GM23338 (cell line): ENCODE measurements at regions not wholly inside any gene's neighbourhood (a gene's known extent, or its start where the extent isn't known, plus 50 kb on each side); places are given as distances from the start of the nearest gene placed in this dataset.

ENCODE experiments used
- ATAC-seq: fragments of 200-7000 bp; cut with Tn5 transposase; 3 replicates; pipeline ENCODE4 v1.9.1; 2020
- DNase-seq: peaks from one replicate; pipeline ENCODE4 v3.0.0-alpha.2; 2015; ENCODE audit warnings: low spot score
- H2AFZ ChIP-seq: fragments of 200-600 bp; sonication (generic); 2 replicates; pipeline ENCODE4 v1.8.0; 2016; ENCODE audit warnings: antibody characterized with exemption, mild to moderate bottlenecking, moderate library complexity
- H3F3A ChIP-seq: fragments of 200-600 bp; sonication (generic); replicated peaks from 2 replicates; pipeline ENCODE4 v1.8.0; 2017; ENCODE audit warnings: antibody characterized with exemption, mixed run types, low read depth
- H3K27ac ChIP-seq: fragments of 200-600 bp; sonication (generic); 2 replicates; pipeline ENCODE4 v1.6.1; 2016; ENCODE audit warnings: low read depth
- H3K27me3 ChIP-seq: fragments of 200-600 bp; sonication (generic); 2 replicates; pipeline ENCODE4 v1.8.0; 2016; ENCODE audit warnings: mild to moderate bottlenecking, mixed run types, moderate library complexity; ENCODE audit not compliant: insufficient read depth
- H3K36me3 ChIP-seq: fragments of 200-600 bp; sonication (generic); 2 replicates; pipeline ENCODE4 v1.8.0; 2016; ENCODE audit warnings: mild to moderate bottlenecking; ENCODE audit not compliant: insufficient read depth
- H3K4me1 ChIP-seq: fragments of 200-600 bp; sonication (generic); 2 replicates; pipeline ENCODE4 v1.8.0; 2016; ENCODE audit warnings: mild to moderate bottlenecking, moderate library complexity; ENCODE audit not compliant: insufficient read depth
- H3K4me2 ChIP-seq: fragments of 200-600 bp; sonication (generic); 2 replicates; pipeline ENCODE4 v1.7.1; 2017; ENCODE audit warnings: mixed run types
- H3K4me3 ChIP-seq: fragments of 200-600 bp; sonication (generic); 2 replicates; pipeline ENCODE4 v1.6.1; 2016; ENCODE audit warnings: mixed run types
- H3K79me2 ChIP-seq: fragments of 200-600 bp; sonication (generic); replicated peaks from 2 replicates; pipeline ENCODE4 v1.8.0; 2017; ENCODE audit warnings: mild to moderate bottlenecking; ENCODE audit not compliant: insufficient read depth
- H3K9me2 ChIP-seq: fragments of 200-600 bp; sonication (generic); 2 replicates; pipeline ENCODE4 v1.8.0; 2017; ENCODE audit not compliant: insufficient read depth
- H4K20me1 ChIP-seq: fragments of 200-600 bp; sonication (generic); replicated peaks from 2 replicates; pipeline ENCODE4 v1.8.0; 2017; ENCODE audit warnings: mild to moderate bottlenecking; ENCODE audit not compliant: insufficient read depth
- H3K27ac Mint-ChIP-seq: 2 replicates; pipeline ENCODE4 v1.8.0; 2020; ENCODE audit warnings: inconsistent platforms, mild to moderate bottlenecking, moderate library complexity, mixed read lengths
- H3K27me3 Mint-ChIP-seq: 3 replicates; pipeline ENCODE4 v1.8.0; 2022; ENCODE audit warnings: low read depth, mild to moderate bottlenecking, moderate library complexity, mixed read lengths, inconsistent platforms; ENCODE audit not compliant: insufficient read depth, poor library complexity
- H3K36me3 Mint-ChIP-seq: 3 replicates; pipeline ENCODE4 v1.8.0; 2021; ENCODE audit warnings: low read depth, mild to moderate bottlenecking, inconsistent platforms, moderate library complexity, mixed read lengths
- H3K4me1 Mint-ChIP-seq: 3 replicates; pipeline ENCODE4 v1.8.0; 2020; ENCODE audit warnings: mild to moderate bottlenecking, inconsistent platforms, mixed read lengths
- H3K4me3 Mint-ChIP-seq: 3 replicates; pipeline ENCODE4 v1.8.0; 2021; ENCODE audit warnings: moderate library complexity, mild to moderate bottlenecking, inconsistent platforms, mixed read lengths
- H3K9me3 Mint-ChIP-seq: 3 replicates; pipeline ENCODE4 v1.8.0; 2020; ENCODE audit warnings: moderate library complexity, mild to moderate bottlenecking, inconsistent platforms, mixed read lengths
- CREB1 ChIP-seq: fragments of 250-450 bp; sonication (Bioruptor Pico); IDR thresholded peaks from 2 replicates; pipeline ENCODE4 v1.5.0; 2020; ENCODE audit warnings: low read depth, mild to moderate bottlenecking, moderate library complexity
- EZH2 ChIP-seq: fragments of 200-600 bp; sonication (generic); IDR thresholded peaks from one replicate; pipeline ENCODE4 v1.8.0; 2017; ENCODE audit warnings: antibody characterized with exemption, mild to moderate bottlenecking, low read depth; ENCODE audit not compliant: unreplicated experiment
- EZH2phosphoT487 ChIP-seq: fragments of 200-600 bp; sonication (generic); IDR thresholded peaks from one replicate; pipeline ENCODE4 v1.8.1; 2018; ENCODE audit warnings: antibody characterized with exemption; ENCODE audit not compliant: unreplicated experiment
- JUNB ChIP-seq: IDR thresholded peaks from one replicate; pipeline ENCODE4 v1.6.1; 2016; ENCODE audit warnings: antibody characterized with exemption; ENCODE audit not compliant: unreplicated experiment
- NANOG ChIP-seq: IDR thresholded peaks from 2 replicates; pipeline ENCODE4 v1.6.1; 2016; ENCODE audit warnings: antibody characterized with exemption, borderline replicate concordance
- POLR2AphosphoS5 ChIP-seq: IDR thresholded peaks from 2 replicates; pipeline ENCODE4 v1.6.1; 2016; ENCODE audit warnings: antibody characterized with exemption, low read depth
- REST ChIP-seq: IDR thresholded peaks from one replicate; pipeline ENCODE4 v1.6.1; 2018; ENCODE audit warnings: antibody characterized with exemption; ENCODE audit not compliant: unreplicated experiment
- STAT1 ChIP-seq: IDR thresholded peaks from one replicate; pipeline ENCODE4 v1.6.1; 2016; ENCODE audit warnings: antibody characterized with exemption; ENCODE audit not compliant: unreplicated experiment
- ZNF114 ChIP-seq: fragments of 250-450 bp; sonication (Bioruptor Pico); IDR thresholded peaks from 2 replicates; pipeline ENCODE4 v1.5.0; 2020; ENCODE audit warnings: mild to moderate bottlenecking, moderate library complexity
- ZNF331 ChIP-seq: fragments of 250-450 bp; sonication (Bioruptor Pico); IDR thresholded peaks from 2 replicates; pipeline ENCODE4 v1.5.0; 2020; ENCODE audit warnings: low read depth, mild to moderate bottlenecking, moderate library complexity
- TF ChIP-seq, protein P1 (sequence below), 2 experiments: fragments of 200-600 bp in 1 of 2; sonication (generic) in 1 of 2; conservative IDR thresholded peaks; 2 replicates each; pipeline versions ENCODE4 v1.5.1 to v1.6.1; 2016 to 2017; ENCODE audit warnings: antibody characterized with exemption in 2 of 2, low read depth in 2 of 2, mild to moderate bottlenecking in 2 of 2, moderate library complexity in 1 of 2
- TF ChIP-seq, protein P2 (sequence below): IDR thresholded peaks from 2 replicates; pipeline ENCODE4 v1.6.1; 2016; ENCODE audit warnings: antibody characterized with exemption
- TF ChIP-seq, protein P3 (sequence below): fragments of 250-450 bp; sonication (Bioruptor Pico); IDR thresholded peaks from 2 replicates; pipeline ENCODE4 v1.5.0; 2020; ENCODE audit warnings: mild to moderate bottlenecking, moderate library complexity

DNA sequence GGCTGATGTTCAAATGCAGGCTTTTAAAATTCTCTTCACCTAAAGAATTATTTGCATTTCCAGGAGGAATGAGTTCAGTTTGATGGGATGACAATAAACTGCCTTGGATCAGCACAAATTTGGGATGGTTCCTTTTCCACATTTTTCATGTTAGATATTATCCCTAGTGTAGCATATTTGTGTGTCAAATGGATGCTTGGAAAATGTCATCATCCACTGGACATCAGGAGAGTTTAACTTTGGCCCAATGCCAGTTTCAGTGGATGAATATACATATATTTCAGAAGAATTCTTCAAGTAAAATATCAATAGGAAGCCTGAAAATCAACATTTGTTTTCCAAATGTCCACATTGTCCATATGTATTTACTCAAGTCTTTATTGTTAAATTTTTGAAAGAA lies 116.5 kb upstream of the COL24A1 start:
- Histone ChIP-seq H3F3A (no peaks in the 10 kb centered on the region), H3K36me3 (no peaks in the 10 kb centered on the region), H3K79me2 (no peaks in the 10 kb centered on the region), H3K4me2 (no peak overlapping the region), H3K9me2 (no peaks in the 10 kb centered on the region), H3K27me3 (no peaks in the 10 kb centered on the region), H2AFZ (no peak overlapping the region), H3K4me3 (no peak overlapping the region), H3K27ac (no peak overlapping the region), H4K20me1 (no peaks in the 10 kb centered on the region), H3K4me1 (no peaks in the 10 kb centered on the region)
- no peaks in the 10 kb centered on the region for H3K27me3 Mint-ChIP-seq
- no peak for ATAC-seq
- H3K36me3 Mint-ChIP-seq: no peaks in the 10 kb centered on the region
- no peak for DNase-seq
- no peaks in the 10 kb centered on the region for H3K4me1 Mint-ChIP-seq
- H3K27ac Mint-ChIP-seq: no peak overlapping the region
- H3K4me3 Mint-ChIP-seq: no peak overlapping the region
- no peaks in the 10 kb centered on the region for H3K9me3 Mint-ChIP-seq
- TF ChIP-seq STAT1: no peak
- TF ChIP-seq, protein P1, sequence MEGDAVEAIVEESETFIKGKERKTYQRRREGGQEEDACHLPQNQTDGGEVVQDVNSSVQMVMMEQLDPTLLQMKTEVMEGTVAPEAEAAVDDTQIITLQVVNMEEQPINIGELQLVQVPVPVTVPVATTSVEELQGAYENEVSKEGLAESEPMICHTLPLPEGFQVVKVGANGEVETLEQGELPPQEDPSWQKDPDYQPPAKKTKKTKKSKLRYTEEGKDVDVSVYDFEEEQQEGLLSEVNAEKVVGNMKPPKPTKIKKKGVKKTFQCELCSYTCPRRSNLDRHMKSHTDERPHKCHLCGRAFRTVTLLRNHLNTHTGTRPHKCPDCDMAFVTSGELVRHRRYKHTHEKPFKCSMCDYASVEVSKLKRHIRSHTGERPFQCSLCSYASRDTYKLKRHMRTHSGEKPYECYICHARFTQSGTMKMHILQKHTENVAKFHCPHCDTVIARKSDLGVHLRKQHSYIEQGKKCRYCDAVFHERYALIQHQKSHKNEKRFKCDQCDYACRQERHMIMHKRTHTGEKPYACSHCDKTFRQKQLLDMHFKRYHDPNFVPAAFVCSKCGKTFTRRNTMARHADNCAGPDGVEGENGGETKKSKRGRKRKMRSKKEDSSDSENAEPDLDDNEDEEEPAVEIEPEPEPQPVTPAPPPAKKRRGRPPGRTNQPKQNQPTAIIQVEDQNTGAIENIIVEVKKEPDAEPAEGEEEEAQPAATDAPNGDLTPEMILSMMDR (conservative IDR thresholded peaks at IDR 0.05; ENCODE audit: low read depth in 2 of 2): no peak
- TF ChIP-seq ZNF331 (CRISPR knock-in tag): no peak
- no peak for TF ChIP-seq NANOG
- TF ChIP-seq, protein P2, sequence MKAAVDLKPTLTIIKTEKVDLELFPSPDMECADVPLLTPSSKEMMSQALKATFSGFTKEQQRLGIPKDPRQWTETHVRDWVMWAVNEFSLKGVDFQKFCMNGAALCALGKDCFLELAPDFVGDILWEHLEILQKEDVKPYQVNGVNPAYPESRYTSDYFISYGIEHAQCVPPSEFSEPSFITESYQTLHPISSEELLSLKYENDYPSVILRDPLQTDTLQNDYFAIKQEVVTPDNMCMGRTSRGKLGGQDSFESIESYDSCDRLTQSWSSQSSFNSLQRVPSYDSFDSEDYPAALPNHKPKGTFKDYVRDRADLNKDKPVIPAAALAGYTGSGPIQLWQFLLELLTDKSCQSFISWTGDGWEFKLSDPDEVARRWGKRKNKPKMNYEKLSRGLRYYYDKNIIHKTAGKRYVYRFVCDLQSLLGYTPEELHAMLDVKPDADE: no peak
- no peak for TF ChIP-seq POLR2AphosphoS5
- no peak for TF ChIP-seq CREB1 (CRISPR knock-in tag)
- TF ChIP-seq EZH2phosphoT487: no peak
- TF ChIP-seq EZH2: no peak
- no peak for TF ChIP-seq REST
- TF ChIP-seq, protein P3, sequence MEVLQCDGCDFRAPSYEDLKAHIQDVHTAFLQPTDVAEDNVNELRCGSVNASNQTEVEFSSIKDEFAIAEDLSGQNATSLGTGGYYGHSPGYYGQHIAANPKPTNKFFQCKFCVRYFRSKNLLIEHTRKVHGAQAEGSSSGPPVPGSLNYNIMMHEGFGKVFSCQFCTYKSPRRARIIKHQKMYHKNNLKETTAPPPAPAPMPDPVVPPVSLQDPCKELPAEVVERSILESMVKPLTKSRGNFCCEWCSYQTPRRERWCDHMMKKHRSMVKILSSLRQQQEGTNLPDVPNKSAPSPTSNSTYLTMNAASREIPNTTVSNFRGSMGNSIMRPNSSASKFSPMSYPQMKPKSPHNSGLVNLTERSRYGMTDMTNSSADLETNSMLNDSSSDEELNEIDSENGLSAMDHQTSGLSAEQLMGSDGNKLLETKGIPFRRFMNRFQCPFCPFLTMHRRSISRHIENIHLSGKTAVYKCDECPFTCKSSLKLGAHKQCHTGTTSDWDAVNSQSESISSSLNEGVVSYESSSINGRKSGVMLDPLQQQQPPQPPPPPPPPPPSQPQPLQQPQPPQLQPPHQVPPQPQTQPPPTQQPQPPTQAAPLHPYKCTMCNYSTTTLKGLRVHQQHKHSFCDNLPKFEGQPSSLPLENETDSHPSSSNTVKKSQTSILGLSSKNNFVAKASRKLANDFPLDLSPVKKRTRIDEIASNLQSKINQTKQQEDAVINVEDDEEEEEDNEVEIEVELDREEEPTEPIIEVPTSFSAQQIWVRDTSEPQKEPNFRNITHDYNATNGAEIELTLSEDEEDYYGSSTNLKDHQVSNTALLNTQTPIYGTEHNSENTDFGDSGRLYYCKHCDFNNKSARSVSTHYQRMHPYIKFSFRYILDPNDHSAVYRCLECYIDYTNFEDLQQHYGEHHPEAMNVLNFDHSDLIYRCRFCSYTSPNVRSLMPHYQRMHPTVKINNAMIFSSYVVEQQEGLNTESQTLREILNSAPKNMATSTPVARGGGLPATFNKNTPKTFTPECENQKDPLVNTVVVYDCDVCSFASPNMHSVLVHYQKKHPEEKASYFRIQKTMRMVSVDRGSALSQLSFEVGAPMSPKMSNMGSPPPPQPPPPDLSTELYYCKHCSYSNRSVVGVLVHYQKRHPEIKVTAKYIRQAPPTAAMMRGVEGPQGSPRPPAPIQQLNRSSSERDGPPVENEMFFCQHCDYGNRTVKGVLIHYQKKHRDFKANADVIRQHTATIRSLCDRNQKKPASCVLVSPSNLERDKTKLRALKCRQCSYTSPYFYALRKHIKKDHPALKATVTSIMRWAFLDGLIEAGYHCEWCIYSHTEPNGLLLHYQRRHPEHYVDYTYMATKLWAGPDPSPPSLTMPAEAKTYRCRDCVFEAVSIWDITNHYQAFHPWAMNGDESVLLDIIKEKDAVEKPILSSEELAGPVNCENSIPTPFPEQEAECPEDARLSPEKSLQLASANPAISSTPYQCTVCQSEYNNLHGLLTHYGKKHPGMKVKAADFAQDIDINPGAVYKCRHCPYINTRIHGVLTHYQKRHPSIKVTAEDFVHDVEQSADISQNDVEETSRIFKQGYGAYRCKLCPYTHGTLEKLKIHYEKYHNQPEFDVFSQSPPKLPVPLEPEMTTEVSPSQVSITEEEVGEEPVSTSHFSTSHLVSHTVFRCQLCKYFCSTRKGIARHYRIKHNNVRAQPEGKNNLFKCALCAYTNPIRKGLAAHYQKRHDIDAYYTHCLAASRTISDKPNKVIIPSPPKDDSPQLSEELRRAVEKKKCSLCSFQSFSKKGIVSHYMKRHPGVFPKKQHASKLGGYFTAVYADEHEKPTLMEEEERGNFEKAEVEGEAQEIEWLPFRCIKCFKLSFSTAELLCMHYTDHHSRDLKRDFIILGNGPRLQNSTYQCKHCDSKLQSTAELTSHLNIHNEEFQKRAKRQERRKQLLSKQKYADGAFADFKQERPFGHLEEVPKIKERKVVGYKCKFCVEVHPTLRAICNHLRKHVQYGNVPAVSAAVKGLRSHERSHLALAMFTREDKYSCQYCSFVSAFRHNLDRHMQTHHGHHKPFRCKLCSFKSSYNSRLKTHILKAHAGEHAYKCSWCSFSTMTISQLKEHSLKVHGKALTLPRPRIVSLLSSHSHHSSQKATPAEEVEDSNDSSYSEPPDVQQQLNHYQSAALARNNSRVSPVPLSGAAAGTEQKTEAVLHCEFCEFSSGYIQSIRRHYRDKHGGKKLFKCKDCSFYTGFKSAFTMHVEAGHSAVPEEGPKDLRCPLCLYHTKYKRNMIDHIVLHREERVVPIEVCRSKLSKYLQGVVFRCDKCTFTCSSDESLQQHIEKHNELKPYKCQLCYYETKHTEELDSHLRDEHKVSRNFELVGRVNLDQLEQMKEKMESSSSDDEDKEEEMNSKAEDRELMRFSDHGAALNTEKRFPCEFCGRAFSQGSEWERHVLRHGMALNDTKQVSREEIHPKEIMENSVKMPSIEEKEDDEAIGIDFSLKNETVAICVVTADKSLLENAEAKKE (CRISPR knock-in tag): no peak
- no peak for TF ChIP-seq ZNF114 (CRISPR knock-in tag)
- TF ChIP-seq JUNB: no peak
